ENCODE measurements at regions not wholly inside any gene's neighbourhood (a gene's known extent, or its start where the extent isn't known, plus 50 kb on each side); places are given as distances from the start of the nearest gene placed in this dataset.
"Not testable (repeated sequence)": the region's sequence is repeated elsewhere in the genome, so short reads cannot be mapped to it uniquely, and the experiment has no call there.

- Histone ChIP-seq H3K9ac (ENCODE audit: insufficient read length, low read depth) (no peak overlapping the region), H3K36me3 (ENCODE audit: insufficient read depth, insufficient read length, low read length) (no peaks in the 10 kb centered on the region), H3K9me3 (ENCODE audit: insufficient read depth, low read length) (no peaks in the 10 kb centered on the region), H3K4me1 (ENCODE audit: insufficient read depth, insufficient read length) (peaks cover 4% of the 10 kb centered on the region), H3K4me3 (ENCODE audit: insufficient read length, low read depth) (no peak overlapping the region), H3K27me3 (ENCODE audit: insufficient read depth, insufficient read length) (no peaks in the 10 kb centered on the region)
- TF ChIP-seq SUZ12 (IDR thresholded peaks at IDR 0.05; ENCODE audit: extremely low read depth, insufficient read depth, insufficient read length) (no peak), ZNF274 (IDR thresholded peaks at IDR 0.05; ENCODE audit: low read depth, low read length) (no peak), YY1 (IDR thresholded peaks at IDR 0.05; ENCODE audit: insufficient read depth, insufficient read length) (no peak)
- DNase-seq (ENCODE audit: low read depth, low spot score), result peak; percentile 9
Observed at GRCh38 chr14:38931969-38932652, 170.9 kb downstream of the SEC23A start.

GRCh38 chr14:38930898-38931297 is 172.1 kb downstream of the SEC23A start:
- Histone ChIP-seq H3K4me3 (ENCODE audit: insufficient read length, low read depth) (no peak overlapping the region), H3K27me3 (ENCODE audit: insufficient read depth, insufficient read length) (no peaks in the 10 kb centered on the region), H3K4me1 (ENCODE audit: insufficient read depth, insufficient read length) (peaks cover 4% of the 10 kb centered on the region), H3K9me3 (ENCODE audit: insufficient read depth, low read length) (no peaks in the 10 kb centered on the region), H3K9ac (ENCODE audit: insufficient read length, low read depth) (no peak overlapping the region), H3K36me3 (ENCODE audit: insufficient read depth, insufficient read length, low read length) (no peaks in the 10 kb centered on the region)
- DNase-seq (ENCODE audit: low read depth, low spot score), result no peak
- TF ChIP-seq YY1 (IDR thresholded peaks at IDR 0.05; ENCODE audit: insufficient read depth, insufficient read length), result no peak
- no peak for TF ChIP-seq SUZ12 (IDR thresholded peaks at IDR 0.05; ENCODE audit: extremely low read depth, insufficient read depth, insufficient read length)
- no peak for TF ChIP-seq ZNF274 (IDR thresholded peaks at IDR 0.05; ENCODE audit: low read depth, low read length)

- no peaks in the 10 kb centered on the region for H3K9me3 ChIP-seq (ENCODE audit: insufficient read depth, low read length)
- no peak overlapping the region for H3K4me3 ChIP-seq (ENCODE audit: insufficient read length, low read depth)
- no peaks in the 10 kb centered on the region for H3K27me3 ChIP-seq (ENCODE audit: insufficient read depth, insufficient read length)
- H3K9ac ChIP-seq (ENCODE audit: insufficient read length, low read depth), result no peak overlapping the region
- DNase-seq (ENCODE audit: low read depth, low spot score), result no peak
- H3K36me3 ChIP-seq (ENCODE audit: insufficient read depth, insufficient read length, low read length), result no peaks in the 10 kb centered on the region
- H3K4me1 ChIP-seq (ENCODE audit: insufficient read depth, insufficient read length), result peaks cover 4% of the 10 kb centered on the region
- no peak for TF ChIP-seq SUZ12 (IDR thresholded peaks at IDR 0.05; ENCODE audit: extremely low read depth, insufficient read depth, insufficient read length)
- no peak for TF ChIP-seq ZNF274 (IDR thresholded peaks at IDR 0.05; ENCODE audit: low read depth, low read length)
- no peak for TF ChIP-seq YY1 (IDR thresholded peaks at IDR 0.05; ENCODE audit: insufficient read depth, insufficient read length)
Observed at GRCh38 chr14:38930022-38930421, 173.0 kb downstream of the SEC23A start.

GRCh38 chr14:38929416-38929815 is 173.6 kb downstream of the SEC23A start:
- Histone ChIP-seq H3K9me3 (ENCODE audit: insufficient read depth, low read length) (no peaks in the 10 kb centered on the region), H3K4me3 (ENCODE audit: insufficient read length, low read depth) (no peak overlapping the region), H3K4me1 (ENCODE audit: insufficient read depth, insufficient read length) (peaks cover 4% of the 10 kb centered on the region), H3K36me3 (ENCODE audit: insufficient read depth, insufficient read length, low read length) (no peaks in the 10 kb centered on the region), H3K9ac (ENCODE audit: insufficient read length, low read depth) (no peak overlapping the region), H3K27me3 (ENCODE audit: insufficient read depth, insufficient read length) (no peaks in the 10 kb centered on the region)
- DNase-seq (ENCODE audit: low read depth, low spot score), result no peak
- TF ChIP-seq ZNF274 (IDR thresholded peaks at IDR 0.05; ENCODE audit: low read depth, low read length) (no peak), SUZ12 (IDR thresholded peaks at IDR 0.05; ENCODE audit: extremely low read depth, insufficient read depth, insufficient read length) (no peak), YY1 (IDR thresholded peaks at IDR 0.05; ENCODE audit: insufficient read depth, insufficient read length) (no peak)

- H3K9ac ChIP-seq (ENCODE audit: insufficient read length, low read depth); H3K36me3 ChIP-seq (ENCODE audit: insufficient read depth, insufficient read length, low read length): not testable (repeated sequence)
Observed at GRCh38 chr14:38921893-38922292, 181.1 kb downstream of the SEC23A start.

GRCh38 chr14:38915125-38915524 is 187.9 kb downstream of the SEC23A start:
- DNase-seq (ENCODE audit: low read depth, low spot score), result no peak
- H3K9me3 ChIP-seq (ENCODE audit: insufficient read depth, low read length), result no peaks in the 10 kb centered on the region
- H3K36me3 ChIP-seq (ENCODE audit: insufficient read depth, insufficient read length, low read length), result no peaks in the 10 kb centered on the region
- TF ChIP-seq SUZ12 (IDR thresholded peaks at IDR 0.05; ENCODE audit: extremely low read depth, insufficient read depth, insufficient read length), result no peak
- TF ChIP-seq YY1 (IDR thresholded peaks at IDR 0.05; ENCODE audit: insufficient read depth, insufficient read length), result no peak
- no peak for TF ChIP-seq ZNF274 (IDR thresholded peaks at IDR 0.05; ENCODE audit: low read depth, low read length)
- H3K4me3 ChIP-seq (ENCODE audit: insufficient read length, low read depth), result no peak overlapping the region
- H3K4me1 ChIP-seq (ENCODE audit: insufficient read depth, insufficient read length), result no peaks in the 10 kb centered on the region
- H3K27me3 ChIP-seq (ENCODE audit: insufficient read depth, insufficient read length), result no peaks in the 10 kb centered on the region
- H3K9ac ChIP-seq (ENCODE audit: insufficient read length, low read depth), result no peak overlapping the region

More at GRCh38 chr14:38921893-38922292, 181.1 kb downstream of the SEC23A start:
- not testable (repeated sequence) for H3K27me3 ChIP-seq (ENCODE audit: insufficient read depth, insufficient read length); DNase-seq (ENCODE audit: low read depth, low spot score); H3K4me1 ChIP-seq (ENCODE audit: insufficient read depth, insufficient read length); H3K4me3 ChIP-seq (ENCODE audit: insufficient read length, low read depth)
- H3K9me3 ChIP-seq (ENCODE audit: insufficient read depth, low read length), result peaks cover 11% of the 10 kb centered on the region; the same call in 1 of the 2 replicates

- Histone ChIP-seq H3K4me1 (ENCODE audit: insufficient read depth, insufficient read length) (no peaks in the 10 kb centered on the region), H3K9ac (ENCODE audit: insufficient read length, low read depth) (no peak overlapping the region), H3K36me3 (ENCODE audit: insufficient read depth, insufficient read length, low read length) (no peaks in the 10 kb centered on the region), H3K27me3 (ENCODE audit: insufficient read depth, insufficient read length) (no peaks in the 10 kb centered on the region), H3K4me3 (ENCODE audit: insufficient read length, low read depth) (no peak overlapping the region), H3K9me3 (ENCODE audit: insufficient read depth, low read length) (no peaks in the 10 kb centered on the region)
- DNase-seq (ENCODE audit: low read depth, low spot score), result no peak
- TF ChIP-seq ZNF274 (IDR thresholded peaks at IDR 0.05; ENCODE audit: low read depth, low read length) (no peak), YY1 (IDR thresholded peaks at IDR 0.05; ENCODE audit: insufficient read depth, insufficient read length) (no peak), SUZ12 (IDR thresholded peaks at IDR 0.05; ENCODE audit: extremely low read depth, insufficient read depth, insufficient read length) (no peak)
Observed at GRCh38 chr14:38910092-38910491, 192.9 kb downstream of the SEC23A start.
